Calu3 (cell line): ENCODE measurements at regions not wholly inside any gene's neighbourhood (a gene's known extent, or its start where the extent isn't known, plus 50 kb on each side); places are given as distances from the start of the nearest gene placed in this dataset.

Experiments used
- BruUV-seq: library from RNA; stranded (reverse); fragments of 400-500 nt; replicated peaks from 2 replicates; lab custom pipeline; 2021; lab: Mats Ljungman, UMichigan
- CTCF ChIA-PET: fragments of 300-600 bp; sonication (Branson Sonifier 250); formaldehyde crosslinking; loops from one replicate; lab custom pipeline; 2022; ENCODE audit warnings: antibody characterized with exemption; lab: Charles Lee
- DNase-seq: peaks from one replicate; pipeline ENCODE4 v3.0.0; 2022
- H3K27ac Mint-ChIP-seq: one replicate; pipeline ENCODE4 v1.8.0; 2022; ENCODE audit warnings: mixed read lengths; ENCODE audit not compliant: unreplicated experiment
- H3K27me3 Mint-ChIP-seq: one replicate; pipeline ENCODE4 v1.8.0; 2022; ENCODE audit warnings: mixed read lengths; ENCODE audit not compliant: unreplicated experiment
- H3K36me3 Mint-ChIP-seq: one replicate; pipeline ENCODE4 v1.8.0; 2022; ENCODE audit warnings: mild to moderate bottlenecking, moderate library complexity, mixed read lengths; ENCODE audit not compliant: insufficient read depth, unreplicated experiment
- H3K4me1 Mint-ChIP-seq: one replicate; pipeline ENCODE4 v1.8.0; 2022; ENCODE audit warnings: mild to moderate bottlenecking, low read depth, mixed read lengths; ENCODE audit not compliant: unreplicated experiment
- H3K4me3 Mint-ChIP-seq: one replicate; pipeline ENCODE4 v1.8.0; 2022; ENCODE audit warnings: mild to moderate bottlenecking, low read depth, moderate library complexity, mixed read lengths; ENCODE audit not compliant: unreplicated experiment
- H3K9me3 Mint-ChIP-seq: one replicate; pipeline ENCODE4 v1.8.0; 2022; ENCODE audit warnings: low read depth, mixed read lengths; ENCODE audit not compliant: unreplicated experiment
- intact Hi-C: fragments of 100-400 bp; cut with micrococcal nuclease; formaldehyde crosslinking; loops from one replicate; pipeline ENCODE4 v1.10.0; 2022; ENCODE audit not compliant: unreplicated experiment
- TF ChIP-seq, protein P1 (sequence below): fragments of 200-600 bp; IDR thresholded peaks from one replicate; pipeline ENCODE4 v1.8.0; 2022; ENCODE audit warnings: antibody characterized with exemption; ENCODE audit not compliant: unreplicated experiment

GRCh38 chr1:157367870-157368269 lies 184.4 kb downstream of the FCRL5 start:
- TF ChIP-seq, protein P1, sequence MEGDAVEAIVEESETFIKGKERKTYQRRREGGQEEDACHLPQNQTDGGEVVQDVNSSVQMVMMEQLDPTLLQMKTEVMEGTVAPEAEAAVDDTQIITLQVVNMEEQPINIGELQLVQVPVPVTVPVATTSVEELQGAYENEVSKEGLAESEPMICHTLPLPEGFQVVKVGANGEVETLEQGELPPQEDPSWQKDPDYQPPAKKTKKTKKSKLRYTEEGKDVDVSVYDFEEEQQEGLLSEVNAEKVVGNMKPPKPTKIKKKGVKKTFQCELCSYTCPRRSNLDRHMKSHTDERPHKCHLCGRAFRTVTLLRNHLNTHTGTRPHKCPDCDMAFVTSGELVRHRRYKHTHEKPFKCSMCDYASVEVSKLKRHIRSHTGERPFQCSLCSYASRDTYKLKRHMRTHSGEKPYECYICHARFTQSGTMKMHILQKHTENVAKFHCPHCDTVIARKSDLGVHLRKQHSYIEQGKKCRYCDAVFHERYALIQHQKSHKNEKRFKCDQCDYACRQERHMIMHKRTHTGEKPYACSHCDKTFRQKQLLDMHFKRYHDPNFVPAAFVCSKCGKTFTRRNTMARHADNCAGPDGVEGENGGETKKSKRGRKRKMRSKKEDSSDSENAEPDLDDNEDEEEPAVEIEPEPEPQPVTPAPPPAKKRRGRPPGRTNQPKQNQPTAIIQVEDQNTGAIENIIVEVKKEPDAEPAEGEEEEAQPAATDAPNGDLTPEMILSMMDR, result no peak
- H3K4me1 Mint-ChIP-seq, result no peaks in the 10 kb centered on the region
- intact Hi-C loops, result no loop called here
- H3K27ac Mint-ChIP-seq, result no peak overlapping the region
- no peaks in the 10 kb centered on the region for H3K27me3 Mint-ChIP-seq
- H3K9me3 Mint-ChIP-seq, result no peaks in the 10 kb centered on the region
- no peak for DNase-seq
- CTCF ChIA-PET, result no interaction called here
- H3K4me3 Mint-ChIP-seq, result no peak overlapping the region
- no peaks in the 10 kb centered on the region for H3K36me3 Mint-ChIP-seq
- BruUV-seq, result no TSS peak

- TF ChIP-seq, protein P1, result no peak
- Mint-ChIP-seq H3K9me3 (no peaks in the 10 kb centered on the region), H3K4me3 (no peak overlapping the region), H3K36me3 (no peaks in the 10 kb centered on the region), H3K4me1 (no peaks in the 10 kb centered on the region), H3K27ac (no peak overlapping the region), H3K27me3 (no peaks in the 10 kb centered on the region)
- CTCF ChIA-PET, result no interaction called here
- DNase-seq, result no peak
- BruUV-seq, result no TSS peak
- intact Hi-C loops, result no loop called here
Observed at GRCh38 chr1:157367091-157367739, 185.1 kb downstream of the FCRL5 start.

GRCh38 chr1:157364612-157365011 lies 187.7 kb downstream of the FCRL5 start:
- H3K27ac Mint-ChIP-seq, result no peak overlapping the region
- peaks cover 24% of the 10 kb centered on the region for H3K27me3 Mint-ChIP-seq
- H3K4me3 Mint-ChIP-seq, result no peak overlapping the region
- no peak for DNase-seq
- CTCF ChIA-PET, result no interaction called here
- no peaks in the 10 kb centered on the region for H3K9me3 Mint-ChIP-seq
- no peaks in the 10 kb centered on the region for H3K4me1 Mint-ChIP-seq
- TF ChIP-seq, protein P1, result no peak
- H3K36me3 Mint-ChIP-seq, result no peaks in the 10 kb centered on the region
- intact Hi-C loops, result loop anchor here (5.0 kb wide), 1 partner anchor 172 kb away; no protein-coding TSS in a partner anchor
- no TSS peak for BruUV-seq

GRCh38 chr1:157363660-157364140 lies 188.6 kb downstream of the FCRL5 start:
- Mint-ChIP-seq H3K27me3 (peaks cover 31% of the 10 kb centered on the region), H3K27ac (no peak overlapping the region), H3K9me3 (no peaks in the 10 kb centered on the region), H3K4me1 (no peaks in the 10 kb centered on the region), H3K4me3 (no peak overlapping the region), H3K36me3 (no peaks in the 10 kb centered on the region)
- TF ChIP-seq, protein P1, result peak; percentile 57
- no TSS peak for BruUV-seq
- intact Hi-C loops, result loop anchor here (5.0 kb wide), 1 partner anchor 171 kb away; no protein-coding TSS in a partner anchor
- DNase-seq, result peak; percentile 65
- CTCF ChIA-PET, result interaction anchor here (0.5 to 0.9 kb wide), 3 partner anchors 10 to 132 kb away, joined by 3 to 4 read pairs (median 3); no protein-coding TSS in a partner anchor
